CD8-positive, alpha-beta memory T cell (primary cell): ENCODE measurements at regions not wholly inside any gene's neighbourhood (a gene's known extent, or its start where the extent isn't known, plus 50 kb on each side); places are given as distances from the start of the nearest gene placed in this dataset.

ENCODE experiments used
- CTCF ChIA-PET: fragments of 350-600 bp; sonication (Branson Sonifier 250); formaldehyde crosslinking; loops from one replicate; lab custom pipeline; 2021; ENCODE audit warnings: antibody characterized with exemption; lab: Charles Lee
- POLR2A ChIA-PET: fragments of 350-600 bp; sonication (Branson Sonifier 250); formaldehyde crosslinking; loops from one replicate; lab custom pipeline; 2021; ENCODE audit warnings: antibody characterized with exemption; lab: Charles Lee
- DNase-seq, 5 donors: peaks; one replicate each; pipeline versions ENCODE4 v3.0.0 to v3.0.0-alpha.2; 2020 to 2022; ENCODE audit warnings: mixed read lengths in 1 of 5
- H3K27ac ChIP-seq: one replicate; pipeline ENCODE4 v1.7.0; 2013; ENCODE audit warnings: low read depth, mild to moderate bottlenecking, low read length, moderate library complexity
- H3K27me3 ChIP-seq: 2 replicates; pipeline ENCODE4 v1.7.0; 2013; ENCODE audit warnings: low read length, mild to moderate bottlenecking; ENCODE audit not compliant: insufficient read depth, poor library complexity, severe bottlenecking
- H3K36me3 ChIP-seq: 2 replicates; pipeline ENCODE4 v1.7.0; 2013; ENCODE audit warnings: mild to moderate bottlenecking, low read length, moderate library complexity; ENCODE audit not compliant: insufficient read depth
- H3K4me1 ChIP-seq: 2 replicates; pipeline ENCODE4 v1.7.0; 2013; ENCODE audit warnings: mild to moderate bottlenecking, low read length, moderate library complexity; ENCODE audit not compliant: insufficient read depth
- H3K4me3 ChIP-seq: 2 replicates; pipeline ENCODE4 v1.7.0; 2013; ENCODE audit warnings: mild to moderate bottlenecking, low read length
- H3K9me3 ChIP-seq: 2 replicates; pipeline ENCODE4 v1.7.0; 2013; ENCODE audit warnings: mild to moderate bottlenecking, low read length
- H3K27ac Mint-ChIP-seq, 8 donors: one replicate each; pipeline ENCODE4 v1.8.0; 2020 to 2021; ENCODE audit warnings: mixed read lengths in 8 of 8, mild to moderate bottlenecking in 6 of 8, inconsistent platforms in 3 of 8, moderate library complexity in 3 of 8
- H3K27me3 Mint-ChIP-seq, 2 donors: one replicate each; pipeline ENCODE4 v1.8.0; 2020 to 2021; ENCODE audit warnings: mixed read lengths in 2 of 2, mild to moderate bottlenecking in 1 of 2, moderate library complexity in 1 of 2
- H3K36me3 Mint-ChIP-seq, 3 donors: one replicate each; pipeline ENCODE4 v1.8.0; 2020 to 2021; ENCODE audit warnings: mixed read lengths in 3 of 3, inconsistent platforms in 1 of 3, mild to moderate bottlenecking in 1 of 3
- H3K4me1 Mint-ChIP-seq, 3 donors: one replicate each; pipeline ENCODE4 v1.8.0; 2020 to 2021; ENCODE audit warnings: mixed read lengths in 3 of 3, inconsistent platforms in 1 of 3, mild to moderate bottlenecking in 1 of 3
- H3K4me3 Mint-ChIP-seq, 7 donors: one replicate each; pipeline ENCODE4 v1.8.0; 2020 to 2021; ENCODE audit warnings: mixed read lengths in 7 of 7, mild to moderate bottlenecking in 6 of 7, moderate library complexity in 4 of 7, inconsistent platforms in 2 of 7
- H3K9me3 Mint-ChIP-seq, 5 donors: one replicate each; pipeline ENCODE4 v1.8.0; 2020 to 2022; ENCODE audit warnings: mixed read lengths in 5 of 5, mild to moderate bottlenecking in 3 of 5, moderate library complexity in 2 of 5, inconsistent platforms in 1 of 5

GRCh38 chr18:76228716-76229115 is 266.3 kb downstream of the ZNF516 start:
- CTCF ChIA-PET, result no interaction called here
- Mint-ChIP-seq H3K4me1 (no peaks in the 10 kb centered on the region), H3K9me3 (peaks cover 0 to 2% (median 0%) of the 10 kb centered on the region in 5 donors), H3K27ac (no peak overlapping the region), H3K27me3 (peaks cover 0 to 5% of the 10 kb centered on the region in 2 donors), H3K4me3 (no peak overlapping the region), H3K36me3 (no peaks in the 10 kb centered on the region)
- DNase-seq, result no peak
- no peaks in the 10 kb centered on the region for H3K9me3 ChIP-seq
- H3K27me3 ChIP-seq, result no peaks in the 10 kb centered on the region
- no peaks in the 10 kb centered on the region for H3K4me1 ChIP-seq
- POLR2A ChIA-PET, result no interaction called here
- H3K27ac ChIP-seq, result no peak overlapping the region
- no peaks in the 10 kb centered on the region for H3K36me3 ChIP-seq
- H3K4me3 ChIP-seq, result no peak overlapping the region

DNA sequence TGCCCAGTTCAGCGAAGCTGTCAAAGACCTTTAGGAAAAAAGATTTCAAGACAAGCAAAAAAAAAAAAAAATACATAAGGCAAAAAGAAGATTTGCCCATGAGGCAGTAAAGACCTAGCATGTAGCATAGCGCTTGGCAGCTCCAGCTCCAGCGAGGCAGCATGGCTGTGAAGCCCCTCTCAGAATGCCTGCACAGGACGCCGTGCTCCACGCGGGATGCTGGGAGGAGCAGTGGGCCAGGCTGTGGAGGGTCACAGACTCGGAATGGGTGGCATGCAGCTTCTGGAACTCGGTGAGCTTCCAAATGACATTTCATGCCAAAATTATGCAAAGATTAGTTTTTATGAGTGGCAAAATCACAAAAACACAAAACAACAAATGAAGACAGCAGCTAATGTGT is 267.3 kb downstream of the ZNF516 start:
- CTCF ChIA-PET, result no interaction called here
- peaks cover 0 to 5% of the 10 kb centered on the region in 2 donors for H3K27me3 Mint-ChIP-seq

DNA sequence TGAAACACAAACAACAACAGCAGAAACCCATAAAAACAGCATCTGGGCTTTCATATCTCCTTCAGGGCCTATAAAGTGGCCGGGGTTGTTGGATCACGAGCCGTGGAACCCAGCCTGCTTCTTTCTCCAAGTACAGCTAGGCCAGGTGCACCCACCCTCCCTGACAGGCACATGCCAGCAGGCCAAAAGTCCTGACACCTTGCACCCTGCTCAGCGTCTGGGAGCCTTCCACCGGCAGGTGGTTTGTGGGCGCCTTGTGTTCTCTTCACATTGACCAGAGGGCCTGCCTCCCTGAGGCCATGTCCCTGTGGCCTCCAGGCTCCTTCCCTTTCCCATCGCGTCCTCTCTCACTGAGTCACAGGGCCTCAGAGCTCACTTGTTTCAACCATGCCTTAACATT is 271.6 kb downstream of the ZNF516 start:
- no peak overlapping the region for H3K4me3 Mint-ChIP-seq
- H3K27ac ChIP-seq, result no peak overlapping the region
- no peak overlapping the region for H3K4me3 ChIP-seq
- DNase-seq, result no peak
- ChIA-PET CTCF (no interaction called here), POLR2A (no interaction called here)
- H3K4me1 Mint-ChIP-seq, result no peaks in the 10 kb centered on the region
- no peaks in the 10 kb centered on the region for H3K4me1 ChIP-seq
- no peak overlapping the region for H3K27ac Mint-ChIP-seq
- H3K9me3 Mint-ChIP-seq, result no peaks in the 10 kb centered on the region
- H3K27me3 Mint-ChIP-seq, result peaks cover 0 to 3% of the 10 kb centered on the region in 2 donors
- no peaks in the 10 kb centered on the region for H3K36me3 ChIP-seq
- H3K36me3 Mint-ChIP-seq, result no peaks in the 10 kb centered on the region
- no peaks in the 10 kb centered on the region for H3K27me3 ChIP-seq
- no peaks in the 10 kb centered on the region for H3K9me3 ChIP-seq

More for the DNA sequence above, 267.3 kb downstream of the ZNF516 start:
- no peaks in the 10 kb centered on the region for H3K36me3 Mint-ChIP-seq
- H3K27ac Mint-ChIP-seq, result no peak overlapping the region
- Histone ChIP-seq H3K36me3 (no peaks in the 10 kb centered on the region), H3K27ac (no peak overlapping the region), H3K4me1 (no peaks in the 10 kb centered on the region), H3K27me3 (no peaks in the 10 kb centered on the region), H3K9me3 (no peaks in the 10 kb centered on the region), H3K4me3 (no peak overlapping the region)
- no peak overlapping the region for H3K4me3 Mint-ChIP-seq
- no peak for DNase-seq
- no peaks in the 10 kb centered on the region for H3K4me1 Mint-ChIP-seq
- H3K9me3 Mint-ChIP-seq, result peaks cover 0 to 2% (median 0%) of the 10 kb centered on the region in 5 donors
- POLR2A ChIA-PET, result no interaction called here

DNA sequence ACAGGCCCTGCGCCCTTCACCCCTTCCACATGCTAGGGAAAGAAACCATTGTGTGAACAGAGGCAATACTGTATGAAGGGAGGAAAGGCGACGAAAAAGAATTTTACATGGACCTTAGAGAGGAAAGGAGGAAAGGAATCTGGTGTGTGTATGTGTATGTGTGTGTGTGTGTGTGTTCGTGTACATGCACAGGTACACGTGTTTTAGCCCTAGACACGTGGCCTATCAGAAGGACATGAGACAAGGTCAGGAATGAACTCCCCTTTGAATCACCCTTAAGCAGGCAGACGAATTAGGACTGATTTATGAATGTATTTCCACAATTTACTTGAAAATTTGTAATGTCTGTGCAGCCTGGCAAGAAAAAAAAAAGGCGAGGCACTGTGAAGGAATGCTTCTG is 276.0 kb downstream of the ZNF516 start:
- no peaks in the 10 kb centered on the region for H3K4me1 ChIP-seq
- no peaks in the 10 kb centered on the region for H3K9me3 ChIP-seq
- peaks cover 0 to 3% of the 10 kb centered on the region in 2 donors for H3K27me3 Mint-ChIP-seq
- peaks cover 0 to 3% (median 0%) of the 10 kb centered on the region in 5 donors for H3K9me3 Mint-ChIP-seq
- H3K4me3 Mint-ChIP-seq, result no peak overlapping the region
- no peaks in the 10 kb centered on the region for H3K36me3 ChIP-seq
- no peaks in the 10 kb centered on the region for H3K27me3 ChIP-seq
- ChIA-PET POLR2A (no interaction called here), CTCF (no interaction called here)
- no peak overlapping the region for H3K27ac Mint-ChIP-seq
- H3K36me3 Mint-ChIP-seq, result no peaks in the 10 kb centered on the region
- no peaks in the 10 kb centered on the region for H3K4me1 Mint-ChIP-seq
- no peak for DNase-seq
- no peak overlapping the region for H3K4me3 ChIP-seq
- no peak overlapping the region for H3K27ac ChIP-seq

DNA sequence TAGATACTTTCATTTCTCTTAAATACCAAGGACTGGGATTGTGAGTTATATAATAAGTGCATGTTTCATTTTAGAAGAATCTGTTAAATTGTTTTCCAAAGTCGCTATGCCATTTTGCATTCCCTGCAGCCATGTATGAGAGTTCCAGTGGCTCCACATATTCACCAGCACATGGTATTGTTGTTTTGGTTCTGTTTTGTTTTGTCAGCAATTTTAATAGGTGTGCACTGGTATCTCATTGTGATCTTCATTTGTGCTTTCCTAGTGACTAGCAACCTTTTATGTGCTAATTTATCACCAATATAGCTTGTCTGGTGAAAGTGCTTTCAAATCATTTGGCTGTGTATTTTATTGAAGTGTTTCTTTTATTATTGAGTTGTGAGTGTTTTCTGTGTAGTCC is 278.9 kb downstream of the ZNF516 start:
- H3K4me3 Mint-ChIP-seq, result no peak overlapping the region
- no peak for DNase-seq
- peaks cover 12% of the 10 kb centered on the region for H3K4me1 ChIP-seq
- H3K27me3 Mint-ChIP-seq, result peaks cover 0 to 2% of the 10 kb centered on the region in 2 donors
- H3K4me1 Mint-ChIP-seq, result peaks cover 0 to 2% (median 0%) of the 10 kb centered on the region in 3 donors
- peaks cover 0 to 3% (median 0%) of the 10 kb centered on the region in 5 donors for H3K9me3 Mint-ChIP-seq
- POLR2A ChIA-PET, result no interaction called here
- no peaks in the 10 kb centered on the region for H3K36me3 Mint-ChIP-seq
- H3K27me3 ChIP-seq, result no peaks in the 10 kb centered on the region
- H3K27ac Mint-ChIP-seq, result no peak overlapping the region
- no peaks in the 10 kb centered on the region for H3K36me3 ChIP-seq
- CTCF ChIA-PET, result no interaction called here
- no peaks in the 10 kb centered on the region for H3K9me3 ChIP-seq
- H3K27ac ChIP-seq, result no peak overlapping the region
- no peak overlapping the region for H3K4me3 ChIP-seq

DNA sequence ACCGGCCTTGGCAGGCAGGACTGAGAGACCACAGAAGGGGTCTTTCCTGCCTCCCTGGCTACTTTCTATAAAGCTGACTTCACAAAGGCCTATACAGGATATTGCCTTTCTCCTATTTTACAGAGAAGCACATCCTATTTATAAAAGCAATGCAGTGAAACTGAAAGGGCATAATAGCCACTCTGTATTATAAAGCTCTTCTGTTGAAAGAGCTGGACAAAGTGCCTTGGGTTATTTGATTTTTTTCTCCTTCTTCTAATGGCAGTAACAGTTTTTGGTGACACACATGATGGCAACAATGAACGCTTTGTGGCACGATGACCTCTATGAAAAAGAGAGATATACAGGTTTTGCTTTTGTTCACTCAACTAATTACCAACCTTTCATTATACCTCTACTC is 281.1 kb downstream of the ZNF516 start:
- no peak overlapping the region for H3K4me3 ChIP-seq
- Mint-ChIP-seq H3K36me3 (no peaks in the 10 kb centered on the region), H3K9me3 (peaks cover 0 to 3% (median 0%) of the 10 kb centered on the region in 5 donors), H3K27me3 (peaks cover 0 to 4% of the 10 kb centered on the region in 2 donors), H3K27ac (no peak overlapping the region), H3K4me1 (peaks cover 0 to 2% (median 0%) of the 10 kb centered on the region in 3 donors), H3K4me3 (no peak overlapping the region)
- H3K27ac ChIP-seq, result no peak overlapping the region
- CTCF ChIA-PET, result no interaction called here
- no peaks in the 10 kb centered on the region for H3K27me3 ChIP-seq
- no peaks in the 10 kb centered on the region for H3K36me3 ChIP-seq
- POLR2A ChIA-PET, result no interaction called here
- no peaks in the 10 kb centered on the region for H3K9me3 ChIP-seq
- no peak for DNase-seq
- peaks cover 12% of the 10 kb centered on the region for H3K4me1 ChIP-seq

- Mint-ChIP-seq H3K4me3 (no peak overlapping the region), H3K36me3 (no peaks in the 10 kb centered on the region), H3K27me3 (peaks cover 0 to 4% of the 10 kb centered on the region in 2 donors), H3K27ac (no peak overlapping the region), H3K4me1 (peaks cover 0 to 2% (median 0%) of the 10 kb centered on the region in 3 donors), H3K9me3 (peaks cover 0 to 3% (median 0%) of the 10 kb centered on the region in 5 donors)
- ChIA-PET POLR2A (no interaction called here), CTCF (no interaction called here)
- Histone ChIP-seq H3K27ac (no peak overlapping the region), H3K36me3 (no peaks in the 10 kb centered on the region), H3K9me3 (no peaks in the 10 kb centered on the region), H3K4me1 (peaks cover 12% of the 10 kb centered on the region), H3K27me3 (no peaks in the 10 kb centered on the region), H3K4me3 (no peak overlapping the region)
- peak in 1 of 5 donors; percentile 26 for DNase-seq
Observed at GRCh38 chr18:76212960-76213359, 282.1 kb downstream of the ZNF516 start.

DNA sequence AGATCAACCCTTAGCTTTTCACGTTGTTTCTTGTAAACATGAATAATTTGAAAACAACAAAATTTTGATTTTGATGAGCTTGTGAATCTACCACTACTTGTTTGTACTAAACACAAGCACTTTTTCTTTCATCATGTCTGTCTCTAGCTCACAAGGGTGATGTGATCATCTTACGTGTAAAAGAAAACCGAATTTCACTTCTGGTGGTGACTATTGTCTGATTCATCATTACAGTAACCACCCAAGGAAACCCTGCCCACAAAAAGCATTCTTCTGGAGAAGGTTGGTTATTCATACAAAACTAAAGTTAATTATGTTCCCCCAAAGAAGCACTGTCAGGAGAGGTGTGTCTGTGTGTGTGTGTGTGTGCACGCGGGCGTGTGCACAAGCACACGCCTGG is 285.4 kb downstream of the ZNF516 start:
- no peaks in the 10 kb centered on the region for H3K36me3 Mint-ChIP-seq
- peaks cover 0 to 2% (median 0%) of the 10 kb centered on the region in 5 donors for H3K9me3 Mint-ChIP-seq
- Histone ChIP-seq H3K27ac (no peak overlapping the region), H3K4me3 (no peak overlapping the region), H3K4me1 (peaks cover 12% of the 10 kb centered on the region), H3K36me3 (no peaks in the 10 kb centered on the region), H3K9me3 (no peaks in the 10 kb centered on the region), H3K27me3 (no peaks in the 10 kb centered on the region)
- no peak overlapping the region for H3K4me3 Mint-ChIP-seq
- no peak for DNase-seq
- POLR2A ChIA-PET, result no interaction called here
- CTCF ChIA-PET, result no interaction called here
- peaks cover 0 to 4% of the 10 kb centered on the region in 2 donors for H3K27me3 Mint-ChIP-seq
- H3K4me1 Mint-ChIP-seq, result peaks cover 0 to 2% (median 0%) of the 10 kb centered on the region in 3 donors
- H3K27ac Mint-ChIP-seq, result no peak overlapping the region
